ENCODE measurements at regions not wholly inside any gene's neighbourhood (a gene's known extent, or its start where the extent isn't known, plus 50 kb on each side); places are given as distances from the start of the nearest gene placed in this dataset.
"Not testable (repeated sequence)": the region's sequence is repeated elsewhere in the genome, so short reads cannot be mapped to it uniquely, and the experiment has no call there.

- TF ChIP-seq, protein P1, sequence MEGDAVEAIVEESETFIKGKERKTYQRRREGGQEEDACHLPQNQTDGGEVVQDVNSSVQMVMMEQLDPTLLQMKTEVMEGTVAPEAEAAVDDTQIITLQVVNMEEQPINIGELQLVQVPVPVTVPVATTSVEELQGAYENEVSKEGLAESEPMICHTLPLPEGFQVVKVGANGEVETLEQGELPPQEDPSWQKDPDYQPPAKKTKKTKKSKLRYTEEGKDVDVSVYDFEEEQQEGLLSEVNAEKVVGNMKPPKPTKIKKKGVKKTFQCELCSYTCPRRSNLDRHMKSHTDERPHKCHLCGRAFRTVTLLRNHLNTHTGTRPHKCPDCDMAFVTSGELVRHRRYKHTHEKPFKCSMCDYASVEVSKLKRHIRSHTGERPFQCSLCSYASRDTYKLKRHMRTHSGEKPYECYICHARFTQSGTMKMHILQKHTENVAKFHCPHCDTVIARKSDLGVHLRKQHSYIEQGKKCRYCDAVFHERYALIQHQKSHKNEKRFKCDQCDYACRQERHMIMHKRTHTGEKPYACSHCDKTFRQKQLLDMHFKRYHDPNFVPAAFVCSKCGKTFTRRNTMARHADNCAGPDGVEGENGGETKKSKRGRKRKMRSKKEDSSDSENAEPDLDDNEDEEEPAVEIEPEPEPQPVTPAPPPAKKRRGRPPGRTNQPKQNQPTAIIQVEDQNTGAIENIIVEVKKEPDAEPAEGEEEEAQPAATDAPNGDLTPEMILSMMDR (conservative IDR thresholded peaks at IDR 0.05 in 1 of 2, IDR thresholded peaks at IDR 0.05 in 1 of 2; ENCODE audit: extremely low read depth in 1 of 2, insufficient read depth in 1 of 2, low read depth in 1 of 2, low read length in 2 of 2) = not testable (repeated sequence)
- TF ChIP-seq EZH2 (IDR thresholded peaks at IDR 0.05; ENCODE audit: borderline replicate concordance, low read length) = not testable (repeated sequence)
Measured at GRCh38 chr2:111491181-111491580, 370.5 kb downstream of the BCL2L11 start.

Measured in mammary epithelial cell (primary cell).